SK-N-MC (cell line): ENCODE measurements at regions not wholly inside any gene's neighbourhood (a gene's known extent, or its start where the extent isn't known, plus 50 kb on each side); places are given as distances from the start of the nearest gene placed in this dataset.

Experiments
- EZH2 ChIP-seq: fragments of 200-600 bp; sonication (generic); IDR thresholded peaks from one replicate; pipeline ENCODE4 v1.6.1; 2017; ENCODE audit warnings: antibody characterized with exemption
- FOXP2 ChIP-seq: optimal IDR thresholded peaks from 2 replicates; pipeline ENCODE3; 2011; ENCODE audit warnings: mild to moderate bottlenecking, moderate library complexity; ENCODE audit not compliant: insufficient read depth; ENCODE audit errors: extremely low read length, control extremely low read depth
- POLR2AphosphoS5 ChIP-seq: IDR thresholded peaks from 2 replicates; pipeline ENCODE4 v1.6.1; 2012; ENCODE audit warnings: mild to moderate bottlenecking, low read depth, low read length, borderline replicate concordance

- TF ChIP-seq EZH2 (no peak), POLR2AphosphoS5 (no peak), FOXP2 (no peak)
Observed at GRCh38 chr4:123740236-123740635, 343.6 kb downstream of the SPRY1 start.
